ENCODE measurements at regions not wholly inside any gene's neighbourhood (a gene's known extent, or its start where the extent isn't known, plus 50 kb on each side); places are given as distances from the start of the nearest gene placed in this dataset.

- no peaks in the 10 kb centered on the region for H3K9me3 ChIP-seq (ENCODE audit: severe bottlenecking)
- no peak for TF ChIP-seq CTCF (IDR thresholded peaks at IDR 0.05; ENCODE audit: low read depth, low read length)
- H3K27me3 ChIP-seq (ENCODE audit: insufficient read depth, low read depth, severe bottlenecking), result peaks cover 51% of the 10 kb centered on the region
- no peak overlapping the region for H3K27ac ChIP-seq
- no peak for DNase-seq
- H3K36me3 ChIP-seq, result no peaks in the 10 kb centered on the region
- H3K4me3 ChIP-seq (ENCODE audit: low read depth, low read length), result no peak overlapping the region
Measured at GRCh38 chrX:16284842-16285241, 117.6 kb downstream of the MAGEB17 start.

- DNase-seq, result no peak
- Histone ChIP-seq H3K27me3 (ENCODE audit: insufficient read depth, low read depth, severe bottlenecking) (peaks cover 44% of the 10 kb centered on the region), H3K36me3 (no peaks in the 10 kb centered on the region), H3K27ac (no peak overlapping the region), H3K4me3 (ENCODE audit: low read depth, low read length) (no peak overlapping the region), H3K9me3 (ENCODE audit: severe bottlenecking) (no peaks in the 10 kb centered on the region)
- no peak for TF ChIP-seq CTCF (IDR thresholded peaks at IDR 0.05; ENCODE audit: low read depth, low read length)
Measured at GRCh38 chrX:16290997-16291396, 123.7 kb downstream of the MAGEB17 start.

GRCh38 chrX:16300831-16301230, 133.6 kb downstream of the MAGEB17 start:
- no peak for TF ChIP-seq CTCF (IDR thresholded peaks at IDR 0.05; ENCODE audit: low read depth, low read length)
- Histone ChIP-seq H3K36me3 (no peaks in the 10 kb centered on the region), H3K9me3 (ENCODE audit: severe bottlenecking) (no peaks in the 10 kb centered on the region), H3K27me3 (ENCODE audit: insufficient read depth, low read depth, severe bottlenecking) (peaks cover 48% of the 10 kb centered on the region), H3K4me3 (ENCODE audit: low read depth, low read length) (no peak overlapping the region), H3K27ac (no peak overlapping the region)
- DNase-seq, result no peak

GRCh38 chrX:16304751-16305150, 137.5 kb downstream of the MAGEB17 start:
- no peaks in the 10 kb centered on the region for H3K36me3 ChIP-seq
- peaks cover 46% of the 10 kb centered on the region for H3K27me3 ChIP-seq (ENCODE audit: insufficient read depth, low read depth, severe bottlenecking)
- no peaks in the 10 kb centered on the region for H3K9me3 ChIP-seq (ENCODE audit: severe bottlenecking)
- DNase-seq, result no peak
- TF ChIP-seq CTCF (IDR thresholded peaks at IDR 0.05; ENCODE audit: low read depth, low read length), result no peak
- no peak overlapping the region for H3K27ac ChIP-seq
- no peak overlapping the region for H3K4me3 ChIP-seq (ENCODE audit: low read depth, low read length)

GRCh38 chrX:16305187-16305586, 137.9 kb downstream of the MAGEB17 start:
- peaks cover 42% of the 10 kb centered on the region for H3K27me3 ChIP-seq (ENCODE audit: insufficient read depth, low read depth, severe bottlenecking)
- no peak overlapping the region for H3K27ac ChIP-seq
- no peaks in the 10 kb centered on the region for H3K36me3 ChIP-seq
- no peak for DNase-seq
- H3K4me3 ChIP-seq (ENCODE audit: low read depth, low read length), result no peak overlapping the region
- TF ChIP-seq CTCF (IDR thresholded peaks at IDR 0.05; ENCODE audit: low read depth, low read length), result no peak
- no peaks in the 10 kb centered on the region for H3K9me3 ChIP-seq (ENCODE audit: severe bottlenecking)

GRCh38 chrX:16307950-16308349, 140.7 kb downstream of the MAGEB17 start:
- Histone ChIP-seq H3K4me3 (ENCODE audit: low read depth, low read length) (no peak overlapping the region), H3K9me3 (ENCODE audit: severe bottlenecking) (no peaks in the 10 kb centered on the region), H3K36me3 (no peaks in the 10 kb centered on the region), H3K27ac (no peak overlapping the region), H3K27me3 (ENCODE audit: insufficient read depth, low read depth, severe bottlenecking) (peaks cover 36% of the 10 kb centered on the region)
- no peak for TF ChIP-seq CTCF (IDR thresholded peaks at IDR 0.05; ENCODE audit: low read depth, low read length)
- DNase-seq, result no peak

Data from WERI-Rb-1 (cell line).